Pancreas (tissue), 10 donors: ENCODE measurements at regions not wholly inside any gene's neighbourhood (a gene's known extent, or its start where the extent isn't known, plus 50 kb on each side); places are given as distances from the start of the nearest gene placed in this dataset.

Experiments used
- ATAC-seq, 4 donors: fragments of 200-7000 bp; cut with Tn5 transposase; one replicate each; pipeline versions ENCODE4 v1.8.0 to v1.9.1; 2020; ENCODE audit warnings: mild to moderate bottlenecking in 4 of 4, moderate library complexity in 4 of 4
- DNase-seq, 6 donors: peaks; one replicate each; pipeline ENCODE4 v3.0.0-alpha.2; 2020
- FAIRE-seq: peaks from 2 replicates; lab custom pipeline; 2012; peaks lifted over from hg19 to GRCh38; lab: Jason Lieb, UNC
- H3K27ac ChIP-seq, 4 donors: fragments of 200-600 bp; sonication (generic); 1 replicate in 3 of 4; 2 replicates in 1 of 4; pipeline versions ENCODE4 v1.5.0 to v1.8.0; 2020
- H3K27me3 ChIP-seq, 4 donors: fragments of 200-600 bp; one replicate each; pipeline ENCODE4 v1.8.0; 2021
- H3K36me3 ChIP-seq, 3 donors: fragments of 200-600 bp; sonication (generic) in 1 of 3; one replicate each; pipeline versions ENCODE4 v1.5.0 to v1.8.0; 2020 to 2021
- H3K4me1 ChIP-seq, 3 donors: fragments of 200-600 bp; one replicate each; pipeline ENCODE4 v1.8.0; 2021
- H3K4me3 ChIP-seq, 4 donors: fragments of 200-600 bp; sonication (generic) in 2 of 4; one replicate each; pipeline versions ENCODE4 v1.5.0 to v1.8.0; 2020 to 2021
- H3K9me3 ChIP-seq, 4 donors: fragments of 200-600 bp; one replicate each; pipeline ENCODE4 v1.8.0; 2021
- WGBS, 2 donors: extraction: QIAGEN DNeasy Blood & Tissue Kit; methylation state at CpG; one replicate each; pipeline ENCODE4 v1.1.7; 2013; 5-methylcytosine and 5-hydroxymethylcytosine counted together
- intact Hi-C, 3 donors: fragments of 100-400 bp; cut with DNase I; formaldehyde crosslinking; loops; one replicate each; pipeline versions ENCODE4 v1.11.1 to v1.14.2; 2022
- TF ChIP-seq, protein P1 (sequence below), 4 donors: fragments of 200-600 bp; sonication (generic) in 3 of 4; IDR thresholded peaks; one replicate each; pipeline versions ENCODE4 v1.5.0 to v1.8.0; 2021; ENCODE audit warnings: antibody characterized with exemption in 4 of 4
- donor health status: healthy with polysubstance abuse.
- donor health status: DM: no; HTN: no; CAD: no; lungs with moderate emphysema.
- donor health status: DM: no; HTN: no; CAD: no.
- donor health status: control.
- donor health status: control.
- donor health status: Bipolar disorder and iron deficiency.
- donor health status: DM: yes; HTN: yes; CAD: no.
- donor health status: DM: no; HTN: no; CAD: no.
- donor health status: DM: no; HTN: no; CAD: no.
- donor health status: DM: yes; HTN: yes; CAD: no.

DNA sequence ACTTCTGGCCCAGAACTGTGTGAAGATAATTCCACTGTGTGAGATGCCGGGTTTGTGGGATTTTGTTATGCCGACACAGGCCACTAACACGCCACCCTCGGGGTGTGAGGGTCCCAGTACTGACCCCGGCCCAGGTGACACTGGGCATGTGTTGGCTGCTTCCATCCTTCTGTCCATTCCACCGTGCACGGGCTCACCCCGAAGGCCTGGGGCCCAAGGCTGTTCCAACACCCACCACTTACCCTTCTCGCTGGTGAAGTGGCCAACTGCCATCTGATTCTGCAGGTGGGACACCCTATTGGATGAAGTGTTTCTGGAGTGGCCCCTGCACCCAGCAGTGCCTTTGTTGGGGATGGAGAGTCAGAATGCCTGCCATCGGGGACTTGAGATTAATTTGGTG lies 1307.5 kb downstream of the BRD1 start:
- intact Hi-C loops: no loop called here
- H3K27ac ChIP-seq: no peak overlapping the region
- FAIRE-seq: no peak
- WGBS, 2 donors: 56 to 72% methylated on average over 10 of the region's 10 CpGs
- TF ChIP-seq, protein P1, sequence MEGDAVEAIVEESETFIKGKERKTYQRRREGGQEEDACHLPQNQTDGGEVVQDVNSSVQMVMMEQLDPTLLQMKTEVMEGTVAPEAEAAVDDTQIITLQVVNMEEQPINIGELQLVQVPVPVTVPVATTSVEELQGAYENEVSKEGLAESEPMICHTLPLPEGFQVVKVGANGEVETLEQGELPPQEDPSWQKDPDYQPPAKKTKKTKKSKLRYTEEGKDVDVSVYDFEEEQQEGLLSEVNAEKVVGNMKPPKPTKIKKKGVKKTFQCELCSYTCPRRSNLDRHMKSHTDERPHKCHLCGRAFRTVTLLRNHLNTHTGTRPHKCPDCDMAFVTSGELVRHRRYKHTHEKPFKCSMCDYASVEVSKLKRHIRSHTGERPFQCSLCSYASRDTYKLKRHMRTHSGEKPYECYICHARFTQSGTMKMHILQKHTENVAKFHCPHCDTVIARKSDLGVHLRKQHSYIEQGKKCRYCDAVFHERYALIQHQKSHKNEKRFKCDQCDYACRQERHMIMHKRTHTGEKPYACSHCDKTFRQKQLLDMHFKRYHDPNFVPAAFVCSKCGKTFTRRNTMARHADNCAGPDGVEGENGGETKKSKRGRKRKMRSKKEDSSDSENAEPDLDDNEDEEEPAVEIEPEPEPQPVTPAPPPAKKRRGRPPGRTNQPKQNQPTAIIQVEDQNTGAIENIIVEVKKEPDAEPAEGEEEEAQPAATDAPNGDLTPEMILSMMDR (IDR thresholded peaks at IDR 0.05): no peak
- H3K4me1 ChIP-seq: no peaks in the 10 kb centered on the region
- no peaks in the 10 kb centered on the region for H3K9me3 ChIP-seq
- no peak overlapping the region for H3K4me3 ChIP-seq
- no peak for ATAC-seq
- no peak for DNase-seq
- H3K27me3 ChIP-seq: no peaks in the 10 kb centered on the region
- no peaks in the 10 kb centered on the region for H3K36me3 ChIP-seq

DNA sequence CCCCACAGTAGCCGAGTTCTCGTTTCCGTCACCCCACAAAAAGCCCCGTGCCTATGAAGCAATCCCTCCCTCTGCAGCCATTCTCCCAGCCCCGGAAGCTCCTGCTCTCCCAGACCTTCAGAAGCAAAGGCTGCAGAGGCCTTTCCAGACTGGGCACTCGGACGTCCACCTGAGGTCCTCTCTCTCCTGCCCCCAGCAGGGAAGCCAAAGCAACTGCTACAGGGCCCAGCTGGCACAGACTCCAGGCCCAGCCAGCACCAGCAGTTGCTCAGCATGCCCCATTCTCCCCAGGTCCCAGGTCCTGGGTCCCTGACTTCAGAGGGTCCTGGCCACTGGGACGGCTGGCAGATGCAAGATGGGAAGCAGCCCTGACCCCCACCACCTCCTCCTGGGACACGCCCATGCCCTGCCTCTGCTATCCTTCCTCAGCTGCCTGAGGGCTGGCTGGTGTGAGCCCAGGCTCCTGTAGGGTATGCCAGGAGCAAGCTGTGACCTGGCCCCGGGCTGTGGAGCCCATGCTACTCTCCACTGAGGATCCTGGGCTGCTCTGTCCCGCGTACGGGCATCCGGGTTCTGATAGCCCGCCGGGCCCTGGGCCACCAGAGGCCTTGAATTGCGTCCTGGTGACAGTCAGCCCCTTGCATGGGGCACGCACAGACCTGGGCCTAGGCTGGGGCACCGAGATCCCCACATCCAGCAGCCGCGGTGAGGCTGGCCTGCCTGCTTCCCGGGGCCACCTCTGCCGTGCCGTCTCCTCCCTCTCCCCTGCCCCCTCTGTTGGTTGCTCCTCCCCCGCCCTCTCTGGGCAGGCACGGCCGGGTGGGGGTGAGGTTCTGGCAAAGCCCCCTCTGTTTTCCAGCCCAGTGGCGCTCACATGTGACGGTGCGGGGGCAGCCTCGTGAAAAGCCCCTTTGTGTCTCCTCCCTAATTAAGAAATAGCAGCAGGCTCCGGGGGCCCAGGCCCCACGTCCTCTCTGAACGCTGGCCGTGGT lies 1310.3 kb downstream of the BRD1 start:
- no peak for DNase-seq
- WGBS, 2 donors: 44 to 50% methylated on average over 29 to 35 of the region's 35 CpGs

DNA sequence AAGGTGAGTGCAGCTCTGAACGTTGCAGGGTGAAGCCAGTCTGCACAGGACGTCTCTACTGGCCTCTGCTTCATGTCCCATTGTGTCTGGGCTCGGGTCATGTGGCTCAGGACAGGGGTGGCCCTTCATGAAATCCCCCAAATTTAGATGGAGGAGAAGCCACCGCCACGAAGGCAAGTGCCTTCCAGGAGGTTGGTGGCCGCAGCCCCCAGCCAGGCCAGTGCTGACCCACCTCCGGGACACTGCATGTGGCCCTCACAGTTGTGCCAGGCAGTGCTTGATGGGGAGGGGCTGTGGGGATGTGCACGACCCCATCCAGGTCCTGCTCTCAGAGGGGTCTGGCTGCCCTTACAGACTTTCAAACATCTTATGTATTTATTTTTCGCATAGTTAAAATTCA lies 1311.1 kb downstream of the BRD1 start:
- Histone ChIP-seq H3K9me3 (no peaks in the 10 kb centered on the region), H3K4me3 (no peak overlapping the region), H3K27me3 (no peaks in the 10 kb centered on the region), H3K27ac (no peak overlapping the region), H3K4me1 (no peaks in the 10 kb centered on the region), H3K36me3 (no peaks in the 10 kb centered on the region)
- no peak for ATAC-seq
- 54 to 66% methylated on average over 9 of the region's 9 CpGs for WGBS, 2 donors
- intact Hi-C loops: no loop called here
- no peak for FAIRE-seq
- peak in 1 of 6 donors; percentile 20 for DNase-seq
- TF ChIP-seq, protein P1 (IDR thresholded peaks at IDR 0.05): no peak

More for the DNA sequence above, 1310.3 kb downstream of the BRD1 start:
- H3K36me3 ChIP-seq: no peaks in the 10 kb centered on the region
- H3K4me1 ChIP-seq: no peaks in the 10 kb centered on the region
- no peak for FAIRE-seq
- H3K27ac ChIP-seq: no peak overlapping the region
- no peaks in the 10 kb centered on the region for H3K9me3 ChIP-seq
- TF ChIP-seq, protein P1 (IDR thresholded peaks at IDR 0.05): peak in 1 of 4 donors; percentile 9
- no peaks in the 10 kb centered on the region for H3K27me3 ChIP-seq
- peak in 2 of 4 donors; percentile 64 to 65 for ATAC-seq
- H3K4me3 ChIP-seq: no peak overlapping the region
- intact Hi-C loops: no loop called here

DNA sequence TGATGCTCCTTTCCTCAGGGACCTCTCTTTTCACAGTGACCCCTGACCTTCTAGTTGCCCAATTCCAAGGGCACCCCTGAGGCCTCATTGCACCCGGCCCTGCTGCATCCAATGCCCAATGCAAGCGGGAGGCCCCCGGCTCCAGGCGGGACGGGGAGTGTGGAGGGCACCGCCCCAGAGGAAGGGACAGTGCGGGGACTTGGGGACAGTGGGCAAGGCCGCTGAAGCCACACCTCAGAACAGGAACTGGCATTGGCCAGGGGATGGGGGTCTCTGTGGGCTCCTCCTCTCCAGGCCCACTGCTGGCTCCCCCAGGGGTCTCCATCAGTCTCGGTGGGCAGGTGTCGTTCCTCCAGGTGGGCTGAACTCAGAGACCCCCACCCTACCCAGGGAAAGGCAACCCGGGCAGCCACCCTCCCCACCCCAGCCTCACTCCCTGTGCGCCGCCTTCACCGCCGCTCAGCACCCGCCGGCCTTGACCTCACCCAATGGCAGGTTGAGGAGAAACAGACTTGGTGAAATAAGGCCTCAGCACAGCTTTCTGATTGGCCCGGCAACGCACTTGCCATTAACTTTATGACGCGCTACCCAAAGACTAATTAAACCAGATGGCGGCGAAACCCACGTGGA lies 1312.0 kb downstream of the BRD1 start:
- 73 to 80% methylated on average over 24 of the region's 24 CpGs for WGBS, 2 donors
- H3K27ac ChIP-seq: no peak overlapping the region
- TF ChIP-seq, protein P1 (IDR thresholded peaks at IDR 0.05): no peak
- H3K4me3 ChIP-seq: no peak overlapping the region
- no peaks in the 10 kb centered on the region for H3K4me1 ChIP-seq
- DNase-seq: peak in 1 of 6 donors; percentile 34
- H3K36me3 ChIP-seq: no peaks in the 10 kb centered on the region
- intact Hi-C loops: no loop called here
- no peak for FAIRE-seq
- H3K27me3 ChIP-seq: no peaks in the 10 kb centered on the region
- ATAC-seq: no peak
- no peaks in the 10 kb centered on the region for H3K9me3 ChIP-seq
